ENCODE measurements at regions not wholly inside any gene's neighbourhood (a gene's known extent, or its start where the extent isn't known, plus 50 kb on each side); places are given as distances from the start of the nearest gene placed in this dataset.

GRCh38 chr9:13524245-13524644, 244.8 kb upstream of the MPDZ start:
- no TSS peak for BruUV-seq (replicated peaks)
- H3K4me3 ChIP-seq (ENCODE audit: low read depth, low read length, poor library complexity, severe bottlenecking) = no peak overlapping the region
- CTCF ChIA-PET = no interaction called here
- H3K27me3 ChIP-seq (replicated peaks; ENCODE audit: insufficient read depth, low read depth, low read length, poor library complexity) = peaks cover 6% of the 10 kb centered on the region
- TF ChIP-seq EZH2 (IDR thresholded peaks at IDR 0.05; ENCODE audit: borderline replicate concordance, low read depth, low read length, poor library complexity, severe bottlenecking) = no peak
- TF ChIP-seq, protein P1, sequence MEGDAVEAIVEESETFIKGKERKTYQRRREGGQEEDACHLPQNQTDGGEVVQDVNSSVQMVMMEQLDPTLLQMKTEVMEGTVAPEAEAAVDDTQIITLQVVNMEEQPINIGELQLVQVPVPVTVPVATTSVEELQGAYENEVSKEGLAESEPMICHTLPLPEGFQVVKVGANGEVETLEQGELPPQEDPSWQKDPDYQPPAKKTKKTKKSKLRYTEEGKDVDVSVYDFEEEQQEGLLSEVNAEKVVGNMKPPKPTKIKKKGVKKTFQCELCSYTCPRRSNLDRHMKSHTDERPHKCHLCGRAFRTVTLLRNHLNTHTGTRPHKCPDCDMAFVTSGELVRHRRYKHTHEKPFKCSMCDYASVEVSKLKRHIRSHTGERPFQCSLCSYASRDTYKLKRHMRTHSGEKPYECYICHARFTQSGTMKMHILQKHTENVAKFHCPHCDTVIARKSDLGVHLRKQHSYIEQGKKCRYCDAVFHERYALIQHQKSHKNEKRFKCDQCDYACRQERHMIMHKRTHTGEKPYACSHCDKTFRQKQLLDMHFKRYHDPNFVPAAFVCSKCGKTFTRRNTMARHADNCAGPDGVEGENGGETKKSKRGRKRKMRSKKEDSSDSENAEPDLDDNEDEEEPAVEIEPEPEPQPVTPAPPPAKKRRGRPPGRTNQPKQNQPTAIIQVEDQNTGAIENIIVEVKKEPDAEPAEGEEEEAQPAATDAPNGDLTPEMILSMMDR (conservative IDR thresholded peaks at IDR 0.05; ENCODE audit: low read depth, low read length) = no peak
- intact Hi-C loops (cut with micrococcal nuclease; ENCODE audit: unreplicated experiment) = no loop called here
- no peaks in the 10 kb centered on the region for H3K4me1 ChIP-seq (ENCODE audit: insufficient read depth, low read length, poor library complexity, severe bottlenecking)
- H3K9me3 ChIP-seq (ENCODE audit: low read depth, low read length, poor library complexity, severe bottlenecking) = no peaks in the 10 kb centered on the region
- H3K27ac ChIP-seq (ENCODE audit: low read depth, low read length, poor library complexity, severe bottlenecking) = no peak overlapping the region
- POLR2A ChIA-PET (ENCODE audit: low non-redundant PET) = no interaction called here
- H3K36me3 ChIP-seq (ENCODE audit: insufficient read depth, low read length, poor library complexity, severe bottlenecking) = no peaks in the 10 kb centered on the region
- no peak for DNase-seq (ENCODE audit: low spot score)

DNA sequence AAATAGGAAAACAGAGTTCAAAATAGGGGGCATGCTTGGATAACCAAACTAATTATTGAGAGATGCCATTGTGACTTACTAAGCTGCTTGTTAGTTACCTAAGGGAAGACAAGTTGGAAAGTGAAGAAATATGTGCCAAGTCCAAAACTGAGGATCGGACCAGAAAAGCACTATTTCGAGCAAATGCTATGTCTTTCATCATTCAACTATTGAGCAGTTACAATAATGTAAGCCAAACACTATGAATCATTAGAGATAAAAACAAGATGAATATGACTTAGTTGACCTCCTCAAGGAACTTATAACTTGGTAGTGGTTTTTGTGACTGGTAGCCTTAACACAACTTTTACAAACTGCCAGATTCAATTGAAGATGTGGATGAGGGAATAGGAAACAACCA, 240.6 kb upstream of the MPDZ start:
- Histone ChIP-seq H3K4me1 (ENCODE audit: insufficient read depth, low read length, poor library complexity, severe bottlenecking) (no peaks in the 10 kb centered on the region), H3K27me3 (replicated peaks; ENCODE audit: insufficient read depth, low read depth, low read length, poor library complexity) (no peaks in the 10 kb centered on the region), H3K4me3 (ENCODE audit: low read depth, low read length, poor library complexity, severe bottlenecking) (no peak overlapping the region), H3K9me3 (ENCODE audit: low read depth, low read length, poor library complexity, severe bottlenecking) (no peaks in the 10 kb centered on the region), H3K36me3 (ENCODE audit: insufficient read depth, low read length, poor library complexity, severe bottlenecking) (no peaks in the 10 kb centered on the region), H3K27ac (ENCODE audit: low read depth, low read length, poor library complexity, severe bottlenecking) (no peak overlapping the region)
- ChIA-PET CTCF (no interaction called here), POLR2A (ENCODE audit: low non-redundant PET) (no interaction called here)
- DNase-seq (ENCODE audit: low spot score) = no peak
- no TSS peak for BruUV-seq (replicated peaks)
- intact Hi-C loops (cut with micrococcal nuclease; ENCODE audit: unreplicated experiment) = no loop called here
- TF ChIP-seq, protein P1 (conservative IDR thresholded peaks at IDR 0.05; ENCODE audit: low read depth, low read length) = no peak
- TF ChIP-seq EZH2 (IDR thresholded peaks at IDR 0.05; ENCODE audit: borderline replicate concordance, low read depth, low read length, poor library complexity, severe bottlenecking) = no peak

DNA sequence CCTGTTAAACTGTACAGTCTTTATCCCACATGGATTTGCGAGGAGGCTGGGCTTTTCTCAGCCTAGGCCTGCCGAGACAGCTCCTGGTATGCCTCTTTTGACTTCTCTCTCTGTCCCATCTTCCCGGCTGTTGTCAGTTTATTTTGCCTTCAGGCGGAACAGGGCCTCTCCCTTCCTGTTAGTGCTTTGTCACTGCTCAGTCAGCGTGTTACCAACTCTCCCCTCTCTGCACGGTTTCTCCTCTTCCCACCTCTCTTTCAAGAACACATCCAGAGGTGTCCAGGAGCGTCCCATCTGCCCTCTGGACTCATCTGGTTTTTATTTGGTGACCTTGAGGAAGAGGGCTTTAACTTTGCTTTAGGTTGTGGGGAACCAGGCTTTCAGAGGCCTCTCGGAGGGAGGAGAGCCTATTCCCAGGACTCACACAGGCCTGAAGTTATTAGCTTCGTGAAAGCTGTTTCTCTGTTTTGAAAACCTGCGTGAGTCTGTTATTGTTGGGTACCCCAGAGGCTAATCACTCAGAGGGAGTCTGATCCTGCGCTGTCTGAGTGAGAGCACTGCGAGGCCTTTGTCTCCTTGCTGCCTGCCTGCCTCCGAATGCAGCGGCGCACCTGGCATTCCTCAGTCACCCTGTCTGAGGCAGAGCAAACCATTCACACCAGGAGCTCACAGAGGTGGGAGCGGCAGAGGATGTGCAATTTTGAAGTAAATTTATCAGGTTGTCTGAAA, 234.4 kb upstream of the MPDZ start:
- intact Hi-C loops (cut with micrococcal nuclease; ENCODE audit: unreplicated experiment) = no loop called here
- H3K9me3 ChIP-seq (ENCODE audit: low read depth, low read length, poor library complexity, severe bottlenecking) = no peaks in the 10 kb centered on the region
- H3K4me1 ChIP-seq (ENCODE audit: insufficient read depth, low read length, poor library complexity, severe bottlenecking) = no peaks in the 10 kb centered on the region
- no peak for DNase-seq (ENCODE audit: low spot score)
- CTCF ChIA-PET = no interaction called here
- H3K27ac ChIP-seq (ENCODE audit: low read depth, low read length, poor library complexity, severe bottlenecking) = no peak overlapping the region
- TF ChIP-seq, protein P1 (conservative IDR thresholded peaks at IDR 0.05; ENCODE audit: low read depth, low read length) = no peak
- no peak for TF ChIP-seq EZH2 (IDR thresholded peaks at IDR 0.05; ENCODE audit: borderline replicate concordance, low read depth, low read length, poor library complexity, severe bottlenecking)
- H3K36me3 ChIP-seq (ENCODE audit: insufficient read depth, low read length, poor library complexity, severe bottlenecking) = no peaks in the 10 kb centered on the region
- POLR2A ChIA-PET (ENCODE audit: low non-redundant PET) = no interaction called here
- H3K27me3 ChIP-seq (replicated peaks; ENCODE audit: insufficient read depth, low read depth, low read length, poor library complexity) = no peaks in the 10 kb centered on the region
- no TSS peak for BruUV-seq (replicated peaks)
- H3K4me3 ChIP-seq (ENCODE audit: low read depth, low read length, poor library complexity, severe bottlenecking) = no peak overlapping the region

Measured in A673 (cell line).